ENCODE measurements at regions not wholly inside any gene's neighbourhood (a gene's known extent, or its start where the extent isn't known, plus 50 kb on each side); places are given as distances from the start of the nearest gene placed in this dataset.

- TF ChIP-seq, protein P1, sequence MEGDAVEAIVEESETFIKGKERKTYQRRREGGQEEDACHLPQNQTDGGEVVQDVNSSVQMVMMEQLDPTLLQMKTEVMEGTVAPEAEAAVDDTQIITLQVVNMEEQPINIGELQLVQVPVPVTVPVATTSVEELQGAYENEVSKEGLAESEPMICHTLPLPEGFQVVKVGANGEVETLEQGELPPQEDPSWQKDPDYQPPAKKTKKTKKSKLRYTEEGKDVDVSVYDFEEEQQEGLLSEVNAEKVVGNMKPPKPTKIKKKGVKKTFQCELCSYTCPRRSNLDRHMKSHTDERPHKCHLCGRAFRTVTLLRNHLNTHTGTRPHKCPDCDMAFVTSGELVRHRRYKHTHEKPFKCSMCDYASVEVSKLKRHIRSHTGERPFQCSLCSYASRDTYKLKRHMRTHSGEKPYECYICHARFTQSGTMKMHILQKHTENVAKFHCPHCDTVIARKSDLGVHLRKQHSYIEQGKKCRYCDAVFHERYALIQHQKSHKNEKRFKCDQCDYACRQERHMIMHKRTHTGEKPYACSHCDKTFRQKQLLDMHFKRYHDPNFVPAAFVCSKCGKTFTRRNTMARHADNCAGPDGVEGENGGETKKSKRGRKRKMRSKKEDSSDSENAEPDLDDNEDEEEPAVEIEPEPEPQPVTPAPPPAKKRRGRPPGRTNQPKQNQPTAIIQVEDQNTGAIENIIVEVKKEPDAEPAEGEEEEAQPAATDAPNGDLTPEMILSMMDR (IDR thresholded peaks at IDR 0.05): no peak
- TF ChIP-seq POLR2A (IDR thresholded peaks at IDR 0.05) (no peak), POLR2AphosphoS5 (IDR thresholded peaks at IDR 0.05) (no peak)
Measured at GRCh38 chr13:97885641-97886040, 67.8 kb upstream of the IPO5 start.
